Esophagus muscularis mucosa (tissue), 4 donors: ENCODE measurements at regions not wholly inside any gene's neighbourhood (a gene's known extent, or its start where the extent isn't known, plus 50 kb on each side); places are given as distances from the start of the nearest gene placed in this dataset.

Experiments used
- DNase-seq: peaks from one replicate; pipeline ENCODE4 v3.0.0-alpha.2; 2017; ENCODE audit errors: extremely low spot score
- H3K27ac ChIP-seq, 4 donors: fragments of 200-600 bp; sonication (generic); replicated peaks in 1 of 4; 1 replicate in 3 of 4; 2 replicates in 1 of 4; pipeline ENCODE4 v1.5.1; 2016 to 2019; ENCODE audit warnings: mild to moderate bottlenecking in 1 of 4
- H3K27me3 ChIP-seq, 4 donors: fragments of 200-600 bp; sonication (generic); one replicate each; pipeline versions ENCODE4 v1.5.1 to v1.6.0; 2016 to 2019
- H3K36me3 ChIP-seq, 4 donors: fragments of 200-600 bp; sonication (generic); one replicate each; pipeline ENCODE4 v1.5.1; 2016 to 2019
- H3K4me1 ChIP-seq, 4 donors: fragments of 200-600 bp; sonication (generic); one replicate each; pipeline ENCODE4 v1.5.1; 2016 to 2019
- H3K4me3 ChIP-seq, 4 donors: fragments of 200-600 bp; sonication (generic); 1 replicate in 2 of 4; 2 replicates in 2 of 4; pipeline ENCODE4 v1.5.1; 2016 to 2019; ENCODE audit warnings: mild to moderate bottlenecking in 4 of 4, moderate library complexity in 1 of 4
- H3K9me3 ChIP-seq, 4 donors: fragments of 200-600 bp; sonication (generic); 1 replicate in 3 of 4; 2 replicates in 1 of 4; pipeline ENCODE4 v1.5.1; 2016 to 2019
- EP300 ChIP-seq: sonication (generic); formaldehyde crosslinking; IDR thresholded peaks from one replicate; pipeline ENCODE4 v1.6.1; 2017; ENCODE audit warnings: antibody characterized with exemption
- POLR2A ChIP-seq: fragments of 450-650 bp; IDR thresholded peaks from one replicate; pipeline ENCODE4 v1.6.1; 2017; ENCODE audit warnings: antibody characterized with exemption, moderate library complexity, mild to moderate bottlenecking, low read depth
- POLR2AphosphoS5 ChIP-seq, 2 donors: sonication (generic); formaldehyde crosslinking; IDR thresholded peaks; one replicate each; pipeline ENCODE4 v1.6.1; 2017; ENCODE audit warnings: antibody characterized with exemption in 2 of 2
- WGBS: methylation state at CpG from one replicate; pipeline ENCODE4 v1.1.5; 2018; 5-methylcytosine and 5-hydroxymethylcytosine counted together
- intact Hi-C: fragments of 100-400 bp; cut with DNase I; formaldehyde crosslinking; loops from one replicate; pipeline ENCODE4 v1.15.1; 2023
- TF ChIP-seq, protein P1 (sequence below), 3 experiments: fragments of 200-600 bp in 2 of 3; fragments of 450-650 bp in 1 of 3; sonication (generic) in 2 of 3; IDR thresholded peaks; one replicate each; pipeline ENCODE4 v1.5.1; 2017 to 2019; ENCODE audit warnings: antibody characterized with exemption in 3 of 3, mild to moderate bottlenecking in 2 of 3, moderate library complexity in 1 of 3

DNA sequence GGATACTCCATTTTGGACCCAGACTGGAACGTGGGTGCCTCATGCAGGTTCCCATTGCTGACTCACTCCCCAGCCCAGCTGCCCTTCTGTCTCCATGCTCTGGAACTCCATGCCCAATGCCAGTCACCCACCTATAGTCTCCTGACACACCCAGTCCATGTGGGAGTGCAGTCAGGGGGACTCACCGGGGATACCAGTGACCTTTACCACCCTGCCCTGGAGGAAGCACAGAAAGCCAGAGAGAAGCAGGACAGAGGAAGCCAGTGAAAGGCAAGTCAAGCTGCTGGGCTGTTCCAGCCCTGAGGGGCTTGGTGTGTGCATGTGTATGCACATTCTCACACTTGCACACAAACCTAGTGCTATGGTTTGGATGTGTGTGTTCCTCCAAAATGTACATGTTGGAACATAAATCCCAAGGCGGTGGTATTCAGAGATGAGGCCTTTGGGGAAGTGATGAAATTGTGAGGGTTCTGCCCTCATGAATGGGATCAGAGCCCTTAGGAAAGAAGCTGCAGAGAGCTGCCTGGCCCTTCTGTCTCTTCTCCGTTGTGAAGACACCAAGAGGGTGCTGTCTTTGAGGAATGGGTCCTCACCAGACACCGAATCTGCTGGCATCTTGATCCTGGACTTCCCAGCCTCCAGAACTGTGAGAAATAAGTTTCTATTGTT, 121.4 kb upstream of the MAFB start:
- Histone ChIP-seq H3K27ac (no peak overlapping the region), H3K4me3 (no peak overlapping the region), H3K36me3 (no peaks in the 10 kb centered on the region), H3K27me3 (peaks cover 0 to 21% (median 0%) of the 10 kb centered on the region in 4 donors), H3K4me1 (no peaks in the 10 kb centered on the region), H3K9me3 (no peaks in the 10 kb centered on the region)
- DNase-seq, result no peak
- intact Hi-C loops, result no loop called here
- WGBS, result 70% methylated on average over 5 of the region's 5 CpGs
- TF ChIP-seq EP300 (no peak), POLR2AphosphoS5 (IDR thresholded peaks at IDR 0.05) (no peak), POLR2A (no peak)
- TF ChIP-seq, protein P1, sequence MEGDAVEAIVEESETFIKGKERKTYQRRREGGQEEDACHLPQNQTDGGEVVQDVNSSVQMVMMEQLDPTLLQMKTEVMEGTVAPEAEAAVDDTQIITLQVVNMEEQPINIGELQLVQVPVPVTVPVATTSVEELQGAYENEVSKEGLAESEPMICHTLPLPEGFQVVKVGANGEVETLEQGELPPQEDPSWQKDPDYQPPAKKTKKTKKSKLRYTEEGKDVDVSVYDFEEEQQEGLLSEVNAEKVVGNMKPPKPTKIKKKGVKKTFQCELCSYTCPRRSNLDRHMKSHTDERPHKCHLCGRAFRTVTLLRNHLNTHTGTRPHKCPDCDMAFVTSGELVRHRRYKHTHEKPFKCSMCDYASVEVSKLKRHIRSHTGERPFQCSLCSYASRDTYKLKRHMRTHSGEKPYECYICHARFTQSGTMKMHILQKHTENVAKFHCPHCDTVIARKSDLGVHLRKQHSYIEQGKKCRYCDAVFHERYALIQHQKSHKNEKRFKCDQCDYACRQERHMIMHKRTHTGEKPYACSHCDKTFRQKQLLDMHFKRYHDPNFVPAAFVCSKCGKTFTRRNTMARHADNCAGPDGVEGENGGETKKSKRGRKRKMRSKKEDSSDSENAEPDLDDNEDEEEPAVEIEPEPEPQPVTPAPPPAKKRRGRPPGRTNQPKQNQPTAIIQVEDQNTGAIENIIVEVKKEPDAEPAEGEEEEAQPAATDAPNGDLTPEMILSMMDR (IDR thresholded peaks at IDR 0.05), result no peak

GRCh38 chr20:40811004-40811403, 122.0 kb upstream of the MAFB start:
- intact Hi-C loops, result no loop called here
- H3K27me3 ChIP-seq, result peaks cover 0 to 19% (median 0%) of the 10 kb centered on the region in 4 donors
- H3K9me3 ChIP-seq, result no peaks in the 10 kb centered on the region
- WGBS, result 85% methylated on average over 4 of the region's 4 CpGs
- no peak overlapping the region for H3K27ac ChIP-seq
- TF ChIP-seq EP300 (no peak), POLR2A (no peak), POLR2AphosphoS5 (IDR thresholded peaks at IDR 0.05) (no peak)
- TF ChIP-seq, protein P1 (IDR thresholded peaks at IDR 0.05), result no peak
- no peaks in the 10 kb centered on the region for H3K36me3 ChIP-seq
- no peak overlapping the region for H3K4me3 ChIP-seq
- DNase-seq, result no peak
- H3K4me1 ChIP-seq, result no peaks in the 10 kb centered on the region

DNA sequence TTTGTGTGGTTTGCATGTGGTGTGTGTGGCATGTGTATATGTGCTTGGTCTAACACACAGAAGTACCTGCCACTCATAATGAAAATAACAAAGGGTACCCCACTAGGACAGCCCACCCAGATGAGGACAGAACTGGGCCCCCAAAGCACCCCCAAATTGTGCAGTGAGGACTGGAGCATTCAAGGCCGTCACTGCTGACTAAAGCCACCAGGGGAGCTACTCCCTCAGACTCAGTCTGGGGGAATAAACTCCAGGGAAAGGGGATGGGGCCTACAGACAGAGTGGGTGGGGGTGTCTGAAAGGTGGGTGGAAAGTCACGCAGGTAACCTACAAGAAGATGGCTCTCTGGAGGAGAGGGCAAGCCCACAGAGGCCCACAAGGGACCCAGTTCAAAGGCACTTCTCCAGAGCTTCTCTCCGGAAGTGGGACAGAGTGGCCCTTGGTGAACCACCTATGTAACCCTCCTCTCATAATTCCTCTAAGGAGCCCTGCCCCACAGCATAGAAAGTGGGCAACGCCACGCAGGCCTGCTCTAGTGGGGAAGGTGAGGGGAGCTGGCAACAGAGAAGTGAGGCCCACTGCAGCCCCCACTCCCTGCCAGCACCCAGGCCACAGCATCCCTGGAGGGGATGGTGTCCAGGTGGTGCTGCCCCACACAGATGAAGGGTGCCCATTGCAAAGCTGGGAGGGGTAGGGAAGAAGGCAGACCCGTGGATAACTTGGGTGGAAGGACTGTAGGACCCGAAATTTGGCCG, 122.8 kb upstream of the MAFB start:
- H3K4me3 ChIP-seq, result no peak overlapping the region
- H3K36me3 ChIP-seq, result no peaks in the 10 kb centered on the region
- H3K27ac ChIP-seq, result no peak overlapping the region
- intact Hi-C loops, result no loop called here
- 86% methylated on average over 6 of the region's 8 CpGs for WGBS
- no peaks in the 10 kb centered on the region for H3K4me1 ChIP-seq
- TF ChIP-seq, protein P1 (IDR thresholded peaks at IDR 0.05), result no peak
- TF ChIP-seq EP300 (no peak), POLR2A (no peak), POLR2AphosphoS5 (IDR thresholded peaks at IDR 0.05) (no peak)
- peaks cover 0 to 19% (median 0%) of the 10 kb centered on the region in 4 donors for H3K27me3 ChIP-seq
- no peaks in the 10 kb centered on the region for H3K9me3 ChIP-seq
- DNase-seq, result no peak

DNA sequence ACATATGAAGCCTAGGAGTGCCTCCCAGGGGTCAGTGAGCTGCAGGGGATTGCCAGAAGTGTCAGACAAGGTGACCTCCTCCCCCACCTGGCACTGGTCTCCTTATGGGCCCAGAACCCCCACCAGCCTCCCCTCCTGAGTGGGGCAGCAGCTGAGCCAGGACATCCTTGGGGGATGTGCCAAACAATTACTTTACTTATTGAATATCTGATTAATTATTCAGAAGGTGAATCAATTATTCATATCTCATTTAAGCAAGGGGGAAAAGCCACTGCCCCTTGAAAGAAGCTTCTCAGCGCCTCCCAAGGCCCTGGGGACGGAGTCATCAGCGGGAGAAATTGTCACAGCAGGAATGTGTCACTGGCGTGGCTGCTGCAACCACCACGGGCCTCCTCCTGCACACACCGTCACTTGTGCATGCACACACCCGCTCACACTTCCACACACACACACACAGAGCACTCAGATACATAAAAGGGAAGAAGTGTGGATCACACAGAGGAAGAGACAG, 123.4 kb upstream of the MAFB start:
- Histone ChIP-seq H3K4me3 (no peak overlapping the region), H3K27me3 (peaks cover 0 to 17% (median 0%) of the 10 kb centered on the region in 4 donors), H3K9me3 (no peaks in the 10 kb centered on the region), H3K27ac (no peak overlapping the region), H3K4me1 (no peaks in the 10 kb centered on the region), H3K36me3 (no peaks in the 10 kb centered on the region)
- TF ChIP-seq POLR2AphosphoS5 (IDR thresholded peaks at IDR 0.05) (no peak), POLR2A (no peak), EP300 (no peak)
- TF ChIP-seq, protein P1 (IDR thresholded peaks at IDR 0.05), result no peak
- intact Hi-C loops, result no loop called here
- WGBS, result 87% methylated on average over 7 of the region's 7 CpGs
- no peak for DNase-seq
